ENCODE measurements at regions not wholly inside any gene's neighbourhood (a gene's known extent, or its start where the extent isn't known, plus 50 kb on each side); places are given as distances from the start of the nearest gene placed in this dataset.
A peak's percentile ranks its signal among the peaks of the same experiment; 100 is the strongest.
"Not testable (repeated sequence)": the region's sequence is repeated elsewhere in the genome, so short reads cannot be mapped to it uniquely, and the experiment has no call there.

GRCh38 chr2:142716463-142717242 is 160.8 kb upstream of the KYNU start:
- peak in 3 of 56 donors; percentile 1 to 19 (median 12) for DNase-seq

DNA sequence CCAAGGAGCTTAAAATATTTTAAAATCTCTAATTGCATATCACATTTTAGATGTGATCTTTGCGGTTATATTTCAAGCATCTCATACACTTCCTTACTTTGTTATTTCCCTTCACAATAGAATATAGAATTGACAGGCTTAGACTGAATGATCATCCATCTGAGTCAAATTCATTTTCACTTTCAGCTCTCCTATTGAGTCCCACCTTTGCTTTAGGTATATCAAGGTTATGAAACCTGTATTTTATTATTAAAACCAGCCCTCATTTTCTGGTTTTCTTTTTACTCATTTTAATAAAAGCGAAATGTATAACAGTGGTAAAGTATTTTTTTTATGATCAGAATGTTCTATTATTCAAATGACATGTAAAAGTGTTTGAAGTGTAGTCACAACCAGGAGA is 162.9 kb upstream of the KYNU start:
- no peak for DNase-seq

DNA sequence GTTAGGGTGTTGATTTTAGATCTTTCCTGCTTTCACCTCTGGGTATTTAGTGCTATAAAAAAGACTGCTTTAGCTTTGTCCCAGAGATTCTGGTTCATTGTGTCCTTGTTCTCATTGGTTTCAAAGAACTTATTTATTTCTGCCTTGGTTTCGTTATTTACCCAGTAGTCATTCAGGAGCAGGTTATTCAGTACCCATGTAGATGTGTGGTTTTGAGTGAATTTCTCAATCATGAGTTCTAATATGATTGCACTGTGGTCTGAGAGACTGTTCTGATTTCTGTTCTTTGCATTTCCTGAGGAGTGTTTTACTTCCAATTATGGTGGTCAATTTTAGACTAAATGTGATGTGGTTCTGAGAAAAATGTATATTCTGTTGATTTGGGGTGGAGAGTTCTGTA is 167.1 kb upstream of the KYNU start:
- DNase-seq: no peak

- no peak for DNase-seq
These were observed 170.1 kb upstream of the KYNU start for GRCh38 chr2:142707318-142707717.

DNA sequence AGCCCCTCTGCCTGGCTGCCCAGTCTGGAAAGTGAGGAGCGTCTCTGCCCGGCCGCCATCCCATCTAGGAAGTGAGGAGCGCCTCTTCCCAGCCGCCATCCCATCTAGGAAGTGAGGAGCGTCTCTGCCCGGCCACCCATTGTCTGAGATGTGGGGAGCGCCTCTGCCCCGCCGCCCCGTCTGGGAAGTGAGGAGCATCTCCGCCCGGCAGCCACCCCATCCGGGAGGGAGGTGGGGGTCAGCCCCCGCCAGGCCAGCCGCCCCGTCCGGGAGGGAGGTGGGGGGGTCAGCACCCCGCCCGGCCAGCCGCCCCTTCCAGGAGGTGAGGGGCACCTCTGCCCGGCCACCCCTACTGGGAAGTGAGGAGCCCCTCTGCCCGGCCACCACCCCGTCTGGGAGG is 175.1 kb upstream of the KYNU start:
- DNase-seq: not testable (repeated sequence)

DNA sequence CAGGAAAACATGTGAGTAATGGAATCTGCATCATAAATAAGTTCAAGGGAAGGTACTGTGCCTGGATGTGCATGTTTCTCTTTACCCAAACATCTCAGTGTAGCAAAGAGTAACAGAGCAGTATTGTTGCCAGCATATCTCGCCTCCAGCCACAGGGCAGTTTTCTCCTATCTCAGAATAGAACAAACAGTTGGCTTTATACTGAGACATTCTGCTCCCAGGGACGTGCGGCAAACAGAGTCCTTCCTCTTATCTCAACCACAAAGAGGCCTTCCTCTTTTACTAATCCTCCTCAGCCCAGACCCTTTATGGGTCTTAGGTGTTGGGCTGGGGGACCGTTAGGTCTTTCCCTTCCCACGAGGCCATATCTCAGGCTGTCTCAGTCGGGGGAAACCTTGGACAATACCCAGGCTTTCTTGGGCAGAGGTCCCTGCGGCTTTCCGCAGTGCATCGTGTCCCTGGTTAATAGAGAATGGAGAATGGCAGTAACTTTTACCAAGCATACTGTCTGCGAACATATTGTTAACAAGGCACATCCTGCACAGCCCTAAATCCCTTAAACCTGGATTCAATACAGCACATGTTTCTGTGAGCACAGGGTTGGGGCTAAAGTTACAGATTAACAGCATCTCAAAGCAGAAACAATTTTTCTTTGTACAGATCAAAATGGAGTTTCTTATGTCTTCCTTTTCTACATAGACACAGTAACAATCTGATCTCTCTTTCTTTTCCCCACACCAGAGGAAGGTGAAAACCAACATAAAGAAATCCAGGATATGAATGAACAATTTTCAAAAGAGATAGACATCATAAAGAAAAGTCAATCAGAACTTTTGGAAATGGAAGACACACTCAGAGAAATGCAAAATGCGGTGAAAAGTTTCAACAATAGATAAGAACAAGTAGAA is 181.9 kb upstream of the KYNU start:
- DNase-seq: peak in 2 of 56 donors; percentile 2 to 9

GRCh38 chr2:142694282-142694681 is 183.2 kb upstream of the KYNU start:
- no peak for DNase-seq

DNA sequence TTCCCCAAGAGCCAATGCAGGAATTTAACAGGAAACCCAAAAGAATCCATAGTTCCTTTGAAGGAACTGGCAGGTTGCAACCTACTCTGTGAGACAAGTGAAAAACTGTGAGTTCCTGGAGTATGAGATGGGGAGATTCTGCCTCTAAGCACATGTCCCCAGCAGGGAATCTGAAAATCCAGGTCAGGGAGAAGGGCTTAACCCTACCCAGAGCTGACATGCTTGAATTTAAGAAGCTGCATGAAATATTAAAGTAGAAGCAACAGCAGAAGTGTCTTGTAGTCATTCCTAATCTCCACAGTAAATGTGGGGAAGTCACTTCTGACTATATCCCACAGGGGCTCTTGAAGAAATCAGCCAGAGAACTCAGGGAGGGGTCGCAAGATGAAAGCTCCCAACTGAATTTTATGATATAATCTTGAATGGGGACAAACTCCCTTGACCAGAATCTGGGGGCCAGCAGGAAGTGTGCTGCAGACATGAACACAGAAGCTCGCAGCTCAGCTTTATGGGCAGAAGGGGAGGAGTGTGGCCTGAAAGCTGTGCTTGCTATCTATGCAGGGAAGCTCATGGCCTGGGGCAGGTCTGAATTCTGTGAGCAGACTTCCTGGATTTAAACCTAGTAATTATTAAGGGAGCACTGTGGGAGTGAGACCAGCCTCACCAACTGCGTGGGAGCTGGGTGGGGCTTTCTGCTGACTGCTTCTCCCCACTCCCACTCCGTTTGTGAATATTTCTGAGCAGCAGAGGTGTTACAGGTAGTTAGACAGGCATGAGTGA is 184.1 kb upstream of the KYNU start:
- peak in 8 of 56 donors; percentile 1 to 25 (median 14) for DNase-seq

DNA sequence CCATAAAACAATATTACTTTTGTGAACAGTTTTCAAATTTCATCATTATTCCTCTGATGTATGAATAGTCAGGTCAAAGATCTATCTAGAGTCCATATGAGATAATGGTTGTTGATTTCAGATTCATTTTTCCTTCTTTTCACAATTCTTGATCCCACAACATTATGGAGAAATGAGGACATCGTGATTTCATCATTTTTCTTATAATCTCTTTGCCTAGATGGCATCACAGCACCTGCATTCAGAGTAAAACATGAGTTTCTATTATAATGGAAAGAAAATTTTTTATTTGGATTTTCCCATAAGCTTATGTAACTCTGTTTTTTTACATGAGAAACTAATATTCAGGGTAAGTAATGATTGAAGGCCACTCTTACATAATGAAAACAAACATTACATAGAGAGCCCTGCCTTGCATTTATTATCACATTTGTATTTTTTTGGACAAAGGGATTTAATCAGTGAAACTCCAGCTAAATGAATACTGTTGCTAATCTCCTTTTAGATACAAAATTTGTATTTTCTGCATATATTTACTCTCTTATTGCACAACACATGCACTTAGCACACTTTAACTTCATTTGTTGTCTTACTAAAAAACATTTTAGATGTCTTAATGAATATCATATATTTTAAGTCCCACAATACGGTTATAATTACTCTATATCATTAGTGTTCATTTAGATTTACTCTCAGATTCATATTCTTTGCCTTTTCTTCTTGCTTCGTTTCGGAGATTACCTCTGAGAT is 188.4 kb upstream of the KYNU start:
- DNase-seq: no peak

GRCh38 chr2:142687509-142687908 is 190.0 kb upstream of the KYNU start:
- DNase-seq: no peak

DNA sequence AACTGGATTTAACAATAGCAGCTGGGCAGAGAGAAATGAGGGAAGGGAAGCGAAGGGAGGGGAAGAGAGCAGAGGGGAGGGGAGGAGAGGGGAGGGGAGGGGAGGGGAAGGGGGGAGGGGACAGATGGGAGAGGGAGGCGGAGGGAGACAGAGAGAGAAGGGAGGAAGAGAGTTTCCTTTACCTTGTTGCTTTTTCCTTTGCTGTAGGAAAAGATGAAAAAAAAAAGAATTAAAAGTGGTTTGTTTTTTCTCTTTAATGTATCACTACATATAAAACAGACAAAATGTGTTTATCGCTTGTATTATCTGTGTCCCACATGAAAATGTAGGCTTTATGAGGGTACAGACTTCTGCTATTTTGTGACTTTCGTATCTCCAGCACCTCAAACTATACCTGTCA is 190.4 kb upstream of the KYNU start:
- DNase-seq: no peak

- no peak for DNase-seq
These were observed 192.8 kb upstream of the KYNU start for GRCh38 chr2:142684667-142685066.

- no peak for DNase-seq
These were observed 194.9 kb upstream of the KYNU start for GRCh38 chr2:142682528-142682927.

DNA sequence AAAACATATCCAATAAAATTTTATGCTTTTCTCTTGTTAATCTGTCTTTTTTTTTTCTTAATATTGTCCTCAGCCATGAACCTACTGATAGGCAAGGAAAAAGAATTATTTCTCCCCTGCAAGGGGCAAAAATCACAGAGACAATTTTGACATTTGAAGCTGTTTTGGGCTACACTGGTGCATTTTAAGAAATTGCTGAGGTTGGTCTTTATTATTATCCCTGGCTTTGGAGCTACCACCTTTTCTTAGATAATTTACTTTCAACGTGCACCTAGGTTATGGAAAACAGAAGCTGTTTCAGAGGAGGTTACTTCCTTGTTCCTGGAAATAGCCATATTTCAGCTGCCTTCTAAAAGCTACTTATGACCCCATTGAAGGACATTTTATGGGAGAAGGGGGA is 195.5 kb upstream of the KYNU start:
- no peak for DNase-seq

DNA sequence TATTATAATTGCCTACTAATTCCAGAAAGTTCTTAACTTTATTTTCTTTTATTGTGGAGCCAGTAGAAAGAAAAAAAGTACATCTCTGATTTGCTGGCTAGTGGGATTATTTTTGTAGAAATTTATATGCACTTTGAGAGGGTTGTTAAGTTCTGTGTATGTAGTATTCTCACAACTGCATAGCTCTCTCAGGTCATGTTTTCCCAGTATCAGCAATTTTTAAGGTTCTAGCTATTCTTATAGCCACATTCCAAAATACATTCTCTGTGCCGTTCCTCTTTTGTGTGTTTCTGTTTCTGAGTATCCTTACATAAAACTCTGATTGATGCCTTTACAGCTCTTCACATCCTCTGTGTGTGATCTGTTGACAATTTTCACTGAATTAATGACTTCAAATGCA is 199.3 kb upstream of the KYNU start:
- DNase-seq: no peak

- no peak for DNase-seq
These were observed 202.1 kb upstream of the KYNU start for GRCh38 chr2:142675398-142675797.

DNA sequence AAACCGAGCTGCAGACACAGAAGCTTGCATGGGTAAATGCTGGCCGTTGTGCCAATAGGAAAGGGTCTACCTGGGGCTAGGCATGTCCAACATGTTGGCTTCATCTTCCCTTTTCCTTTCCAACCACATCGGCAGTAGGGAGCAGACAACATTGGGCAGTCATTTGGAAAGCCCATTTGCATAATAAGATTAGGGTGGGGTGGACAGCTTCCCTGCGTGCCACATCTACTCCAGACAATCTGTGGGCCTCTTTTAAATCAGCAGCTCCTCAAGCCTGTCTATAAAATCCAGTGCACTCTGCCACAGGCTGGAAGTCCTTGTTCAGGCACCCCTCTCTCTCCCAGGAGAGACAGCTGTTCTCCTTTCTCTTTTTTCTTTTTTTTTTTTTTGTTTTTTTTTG is 203.6 kb upstream of the KYNU start:
- no peak for DNase-seq

DNA sequence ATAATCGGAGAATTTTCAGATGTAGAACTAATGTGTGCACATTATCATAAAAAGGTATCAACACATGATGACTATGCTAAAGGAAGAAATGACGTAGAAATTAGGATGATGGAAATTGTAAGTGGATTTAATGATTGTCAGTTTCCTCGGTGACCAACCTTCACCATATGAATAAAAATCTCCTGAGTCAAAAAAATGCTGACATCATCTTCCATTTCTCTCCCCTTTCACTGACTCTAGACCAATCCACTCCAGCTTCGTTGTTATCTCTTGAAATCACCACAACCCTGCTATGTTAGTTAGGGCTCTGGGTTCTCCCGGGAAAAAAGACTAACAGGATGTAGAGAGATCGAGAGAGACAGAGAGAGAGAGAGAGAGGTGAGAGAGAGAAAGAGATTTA is 204.8 kb upstream of the KYNU start:
- DNase-seq: no peak

DNA sequence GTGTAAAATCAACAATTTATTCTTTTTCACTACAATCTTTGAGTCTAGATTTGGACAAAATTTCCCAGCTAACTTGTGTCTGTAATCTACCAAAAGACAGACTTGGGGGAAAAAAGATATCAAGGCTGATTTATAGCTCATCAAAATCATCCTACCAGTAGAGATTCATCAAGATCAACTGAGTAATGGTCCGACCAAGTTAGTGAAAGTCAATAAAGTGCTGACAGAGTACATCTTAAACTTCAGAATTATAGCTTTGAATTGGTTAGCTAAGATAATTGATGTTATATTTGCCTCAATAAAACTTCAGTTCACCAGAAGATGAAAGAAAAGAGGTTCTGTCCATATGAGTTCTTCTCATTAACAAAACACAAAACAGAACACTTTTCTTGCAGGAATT is 207.1 kb upstream of the KYNU start:
- DNase-seq: no peak

DNA sequence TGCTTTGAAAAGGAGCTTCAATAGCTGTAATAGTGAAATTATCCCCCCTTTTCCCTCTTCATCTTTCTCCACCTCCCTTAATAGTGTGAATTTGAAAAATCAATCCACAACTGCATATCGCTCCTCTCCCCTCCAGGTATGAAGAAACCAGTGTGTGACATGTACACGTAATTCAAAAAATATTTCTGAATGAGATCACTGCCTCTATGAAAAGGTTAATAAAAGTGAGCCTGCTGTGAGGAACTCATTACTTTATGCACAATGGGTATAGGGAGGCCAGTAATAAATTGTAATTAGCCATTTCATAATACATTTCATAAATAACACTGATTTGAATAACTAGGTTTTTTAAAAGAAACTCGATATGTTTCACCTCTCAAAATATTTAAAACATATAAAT is 209.0 kb upstream of the KYNU start:
- no peak for DNase-seq

- no peak for DNase-seq
These were observed 212.2 kb upstream of the KYNU start for GRCh38 chr2:142665241-142665640.

Data from nucleus accumbens (tissue), 56 donors.